ENCODE measurements at regions not wholly inside any gene's neighbourhood (a gene's known extent, or its start where the extent isn't known, plus 50 kb on each side); places are given as distances from the start of the nearest gene placed in this dataset.
"Not testable (repeated sequence)": the region's sequence is repeated elsewhere in the genome, so short reads cannot be mapped to it uniquely, and the experiment has no call there.

DNA sequence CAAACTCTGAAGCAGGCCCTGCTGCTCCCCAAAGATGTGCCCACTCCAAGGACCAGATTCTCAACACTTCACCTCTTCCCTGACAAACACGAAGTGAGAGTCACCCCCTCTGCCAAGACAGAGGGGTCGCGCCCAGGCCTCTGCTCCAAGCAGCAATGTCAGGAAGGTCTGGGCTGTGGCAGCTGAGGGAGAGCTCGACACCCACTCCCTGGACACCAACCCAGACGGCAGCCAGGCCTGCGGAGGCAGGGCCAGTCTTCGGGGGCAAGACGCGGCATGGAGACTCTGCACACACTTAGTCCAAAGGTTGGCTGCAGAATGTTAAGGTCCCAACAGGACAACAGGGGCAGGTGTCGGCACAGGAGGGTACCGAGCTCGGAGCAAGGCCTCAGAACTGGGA lies 144.2 kb downstream of the DLL1 start:
- DNase-seq: no peak

DNA sequence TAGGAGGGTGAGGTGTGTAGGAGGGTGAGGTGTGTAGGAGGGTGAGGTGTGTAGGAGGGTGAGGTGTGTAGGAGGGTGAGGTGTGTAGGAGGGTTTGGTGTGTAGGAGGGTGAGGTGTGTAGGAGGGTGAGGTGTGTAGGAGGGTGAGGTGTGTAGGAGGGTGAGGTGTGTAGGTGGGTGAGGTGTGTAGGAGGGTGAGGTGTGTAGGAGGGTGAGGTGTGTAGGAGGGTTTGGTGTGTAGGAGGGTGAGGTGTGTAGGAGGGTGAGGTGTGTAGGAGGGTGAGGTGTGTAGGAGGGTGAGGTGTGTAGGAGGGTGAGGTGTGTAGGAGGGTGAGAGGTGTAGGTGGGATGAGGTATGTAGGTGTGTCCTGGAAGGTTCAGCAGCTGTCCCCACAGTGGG lies 144.7 kb downstream of the DLL1 start:
- not testable (repeated sequence) for DNase-seq

DNA sequence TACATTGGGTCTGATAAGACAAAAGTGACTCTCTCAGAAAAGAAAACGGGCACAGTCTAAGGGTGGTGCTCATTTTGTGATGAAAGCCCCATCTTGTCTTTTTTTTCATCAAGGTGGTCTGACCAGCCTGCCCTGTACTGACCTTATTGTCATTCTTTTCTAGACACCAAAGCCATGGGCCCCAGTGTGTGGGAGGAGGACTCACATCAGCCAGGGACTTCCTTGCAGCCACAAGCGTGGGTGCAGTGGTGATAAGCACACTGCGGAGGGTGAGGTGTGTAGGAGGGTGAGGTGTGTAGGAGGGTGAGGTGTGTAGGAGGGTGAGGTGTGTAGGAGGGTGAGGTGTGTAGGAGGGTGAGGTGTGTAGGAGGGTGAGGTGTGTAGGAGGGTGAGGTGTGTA lies 145.2 kb downstream of the DLL1 start:
- not testable (repeated sequence) for DNase-seq

DNA sequence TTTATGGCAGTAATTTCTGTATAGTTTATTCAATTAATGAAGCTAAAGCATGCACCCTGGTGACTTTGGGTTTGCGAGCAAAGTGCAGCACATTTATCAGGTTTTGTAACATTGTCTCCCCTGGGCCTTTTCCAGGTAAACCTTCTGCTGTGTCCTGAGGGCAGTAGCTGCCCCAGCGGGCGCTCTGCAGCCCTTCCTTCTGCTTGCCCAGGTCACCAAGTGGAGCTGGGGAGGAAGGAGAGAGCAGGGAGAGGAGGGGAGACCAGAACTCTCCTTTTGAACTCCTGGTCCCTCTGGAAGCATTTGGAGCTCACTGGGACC lies 145.6 kb downstream of the DLL1 start:
- DNase-seq: no peak

DNA sequence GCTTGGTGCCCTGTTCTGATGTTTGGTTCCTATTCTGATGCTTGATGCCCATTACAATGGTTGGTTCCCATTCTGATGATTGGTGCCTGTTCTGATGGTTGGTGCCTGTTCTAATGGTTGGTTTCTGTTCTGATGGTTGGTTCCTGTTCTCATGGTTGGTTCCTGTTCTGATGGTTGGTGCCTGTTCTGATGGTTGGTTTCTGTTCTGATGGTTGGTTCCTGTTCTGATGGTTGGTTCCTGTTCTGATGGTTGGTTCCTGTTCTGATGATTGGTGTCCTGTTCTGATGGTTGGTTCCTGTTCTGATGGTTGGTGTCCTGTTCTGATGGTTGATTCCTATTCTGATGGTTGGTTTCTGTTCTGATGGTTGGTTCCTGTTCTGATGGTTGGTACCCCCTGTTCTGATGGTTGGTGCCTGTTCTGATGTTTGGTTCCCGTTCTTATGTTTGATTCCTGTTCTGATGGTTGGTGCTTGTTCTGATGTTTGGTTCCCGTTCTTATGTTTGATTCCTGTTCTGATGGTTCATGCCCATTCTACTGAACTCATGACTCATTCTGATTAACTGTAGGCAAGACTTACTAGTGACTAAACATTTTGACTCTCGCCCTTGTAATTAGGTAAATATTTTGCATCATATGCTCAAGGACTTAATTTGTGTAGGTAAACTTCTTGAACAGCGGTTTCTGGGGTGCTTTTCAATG lies 146.2 kb downstream of the DLL1 start:
- no peak for DNase-seq

DNA sequence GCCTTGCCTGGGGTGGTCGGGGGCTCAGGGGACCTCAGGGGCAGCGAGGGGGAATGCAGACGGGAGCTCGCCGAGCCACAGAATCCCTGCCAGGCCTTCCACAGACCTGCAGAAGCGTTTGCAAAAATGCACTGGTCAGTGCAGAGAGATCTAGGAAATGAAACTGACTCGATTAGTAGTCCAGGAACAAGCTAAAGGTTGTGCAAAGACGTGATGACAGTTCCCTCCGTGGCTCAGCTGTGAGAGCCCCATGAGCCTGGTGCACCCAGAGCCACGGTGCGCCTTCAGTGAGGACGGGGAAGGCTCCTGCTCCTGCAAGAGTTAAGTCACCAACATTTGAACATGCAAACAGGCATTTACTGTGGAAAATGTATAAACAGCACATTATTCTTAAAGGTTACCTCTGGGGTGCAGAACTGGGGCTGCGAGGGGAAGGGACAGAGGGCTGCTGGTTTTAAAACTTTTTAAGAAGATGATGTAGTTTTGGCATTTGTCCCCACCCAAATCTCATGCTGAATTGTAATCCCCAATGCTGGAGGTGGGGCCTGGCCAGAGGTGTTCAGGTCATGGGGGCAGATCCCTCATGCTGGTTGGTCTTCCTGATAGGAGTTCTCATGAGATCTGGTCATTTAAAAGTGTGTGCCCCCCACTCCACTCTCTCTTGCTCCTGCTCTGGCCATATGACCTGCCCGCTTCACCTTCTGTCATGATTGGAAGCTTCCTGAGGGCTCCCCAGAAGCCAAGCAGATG lies 147.3 kb downstream of the DLL1 start:
- DNase-seq: no peak

DNA sequence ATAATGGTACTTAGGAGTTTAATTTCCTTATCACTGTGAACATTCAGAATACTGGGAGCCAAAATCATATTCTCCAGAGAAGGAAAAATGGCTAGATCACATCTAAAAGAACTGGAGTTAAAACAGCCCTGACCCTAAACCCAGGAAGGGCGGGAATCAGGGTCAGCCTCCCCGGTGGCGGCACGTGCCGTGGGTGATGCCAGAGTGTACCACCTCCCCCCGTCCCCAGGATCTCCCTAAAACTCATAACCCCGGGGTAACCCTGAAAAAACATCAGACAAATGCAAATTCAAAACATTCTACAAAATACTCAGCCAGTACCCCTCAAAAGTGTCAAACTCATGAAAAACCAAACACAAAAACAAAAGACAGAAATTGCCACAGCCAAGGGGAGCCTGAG lies 148.3 kb downstream of the DLL1 start:
- no peak for DNase-seq

DNA sequence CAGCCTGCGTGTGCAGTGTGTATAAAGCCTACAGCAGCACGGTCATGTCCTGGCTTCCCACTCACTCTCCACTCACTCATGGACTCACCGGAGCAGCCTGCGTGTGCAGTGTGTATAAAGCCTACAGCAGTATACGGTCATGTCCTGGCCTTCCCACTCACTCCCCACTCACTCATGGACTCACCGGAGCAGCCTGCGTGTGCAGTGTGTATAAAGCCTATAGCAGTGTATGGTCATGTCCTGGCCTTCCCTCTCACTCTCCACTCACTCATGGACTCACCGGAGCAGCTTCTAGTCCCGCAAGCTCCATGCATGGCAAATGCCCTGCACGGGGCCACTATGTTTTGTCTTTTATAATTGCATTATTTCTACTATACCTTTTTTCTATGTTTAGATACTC lies 149.8 kb downstream of the DLL1 start:
- not testable (repeated sequence) for DNase-seq

DNA sequence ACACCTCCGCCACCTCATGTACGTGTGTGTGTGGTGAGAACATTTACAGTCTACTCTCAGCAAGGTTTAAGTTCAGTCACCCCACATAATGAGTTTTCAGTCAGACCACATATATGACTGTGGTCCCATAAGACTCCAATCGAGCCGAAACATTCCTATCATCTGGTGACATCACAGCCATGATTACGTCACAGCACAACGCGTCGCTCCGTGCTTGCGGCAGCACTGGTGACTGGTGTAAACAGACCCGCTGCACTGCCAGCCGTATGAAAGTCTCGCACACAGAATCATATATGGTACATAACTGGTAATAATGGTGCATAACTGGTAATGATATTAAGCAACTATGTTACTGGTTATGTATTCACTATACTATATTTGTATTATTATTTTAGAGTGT lies 150.7 kb downstream of the DLL1 start:
- DNase-seq: no peak

DNA sequence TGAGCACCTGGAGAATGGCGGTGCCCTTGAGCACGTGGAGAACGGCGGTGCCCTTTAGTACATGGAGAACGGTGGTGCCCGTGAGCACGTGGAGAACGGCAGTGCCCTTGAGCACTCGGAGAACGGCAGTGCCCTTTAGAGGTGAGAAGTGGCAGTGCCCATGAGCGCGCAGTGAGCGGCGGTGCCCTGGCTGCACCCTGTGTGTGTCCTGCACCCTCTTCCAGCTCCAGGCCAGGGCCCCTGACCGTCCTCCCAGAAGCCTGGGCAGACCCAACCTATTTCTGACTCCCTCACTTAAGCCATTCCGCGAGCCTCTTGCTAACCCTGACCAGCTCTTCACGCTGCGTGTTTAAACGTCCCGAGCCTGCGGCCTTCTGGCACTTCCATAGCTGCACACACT lies 151.3 kb downstream of the DLL1 start:
- DNase-seq: no peak

DNA sequence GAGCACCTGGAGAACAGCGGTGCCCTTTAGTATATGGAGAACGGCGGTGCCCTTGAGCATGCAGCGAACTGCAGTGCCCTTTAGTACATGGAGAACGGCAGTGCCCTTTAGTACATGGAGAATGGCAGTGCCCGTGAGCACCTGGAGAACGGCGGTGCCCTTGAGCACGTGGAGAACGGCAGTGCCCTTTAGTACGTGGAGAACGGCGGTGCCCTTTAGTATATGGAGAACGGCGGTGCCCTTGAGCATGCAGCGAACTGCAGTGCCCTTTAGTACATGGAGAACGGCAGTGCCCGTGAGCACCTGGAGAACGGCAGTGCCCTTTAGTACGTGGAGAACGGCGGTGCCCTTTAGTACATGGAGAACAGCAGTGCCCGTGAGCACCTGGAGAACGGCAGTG lies 151.8 kb downstream of the DLL1 start:
- not testable (repeated sequence) for DNase-seq

DNA sequence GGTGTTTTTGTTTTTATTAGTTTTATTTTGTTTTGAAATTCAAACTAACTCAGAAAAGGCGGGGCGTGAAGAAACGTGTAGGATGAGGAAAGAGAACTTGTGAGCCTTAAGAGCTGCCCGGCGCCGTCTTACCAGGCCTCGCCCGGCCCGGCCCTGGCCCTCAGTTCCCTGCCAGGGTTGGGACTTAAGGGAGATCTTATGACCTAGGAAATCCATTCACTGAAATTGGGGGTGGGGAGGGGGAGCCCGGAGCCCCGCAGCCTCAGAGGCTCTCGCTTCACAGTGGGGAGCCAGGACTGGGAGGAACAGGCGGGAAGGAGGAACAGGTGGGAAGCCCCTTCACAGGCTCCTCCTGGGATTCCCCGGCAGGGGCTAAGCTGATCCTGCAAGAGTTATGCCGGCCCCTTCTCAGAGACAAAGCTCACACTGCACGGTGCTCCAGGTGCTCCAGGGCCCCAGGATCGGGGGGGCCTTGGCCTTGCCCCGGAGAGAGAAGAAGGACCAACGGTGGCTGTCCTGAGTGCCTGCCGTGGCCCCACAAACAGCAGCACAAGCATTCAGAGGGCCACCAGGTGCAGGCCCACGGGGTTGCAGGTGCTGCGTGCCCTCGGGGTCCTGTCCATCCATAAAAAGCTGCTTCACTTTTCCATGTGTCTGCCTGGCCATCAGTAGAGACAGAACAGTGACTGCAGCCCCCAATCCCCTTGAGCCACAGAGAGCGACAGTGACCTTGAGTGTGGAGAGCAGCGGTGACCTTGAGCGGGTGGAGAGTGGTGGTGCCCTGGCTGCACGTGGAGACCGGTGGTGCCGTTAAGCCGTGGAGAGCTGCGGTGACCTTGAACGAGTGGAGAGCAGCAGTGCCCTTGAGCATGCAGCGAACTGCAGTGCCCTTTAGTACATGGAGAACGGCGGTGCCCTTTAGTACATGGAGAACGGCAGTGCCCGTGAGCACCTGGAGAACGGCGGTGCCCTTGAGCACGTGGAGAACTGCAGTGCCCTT lies 152.7 kb downstream of the DLL1 start:
- no peak for DNase-seq

DNA sequence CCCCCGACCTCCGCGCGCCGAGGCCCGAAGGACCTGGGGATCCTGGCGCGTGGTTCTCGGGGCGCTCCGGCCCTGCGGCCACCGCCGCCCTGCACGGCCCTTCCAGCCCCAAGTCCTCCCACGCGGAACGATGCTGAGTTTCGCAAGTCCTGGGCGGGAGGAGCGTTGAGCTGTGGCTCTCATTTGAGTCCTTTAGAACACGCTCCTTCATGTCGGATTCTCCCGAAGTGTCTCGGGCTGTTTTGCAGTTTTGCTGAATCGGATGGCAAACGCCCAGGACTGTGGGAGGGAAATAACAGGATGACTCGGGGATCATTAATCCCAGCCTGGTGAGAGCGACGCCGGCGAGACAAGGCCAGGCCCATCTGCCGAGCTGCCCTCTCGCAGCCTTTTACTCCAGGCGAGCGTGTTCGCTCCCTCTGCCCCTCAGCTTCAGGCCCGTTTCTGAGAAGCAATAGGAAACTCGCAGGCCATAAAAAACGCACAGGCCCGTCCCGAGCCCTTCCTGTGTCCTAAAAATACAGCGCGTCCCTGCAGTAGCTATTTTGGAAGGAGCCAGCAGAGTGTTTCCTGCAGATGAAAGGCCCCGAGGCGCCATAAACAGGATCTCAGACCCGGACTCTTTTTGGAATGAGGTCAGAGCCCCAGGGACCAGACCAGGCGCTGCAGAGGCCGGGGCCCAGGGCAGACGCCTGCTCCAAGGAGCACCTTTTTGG lies 153.5 kb downstream of the DLL1 start:
- DNase-seq: no peak

DNA sequence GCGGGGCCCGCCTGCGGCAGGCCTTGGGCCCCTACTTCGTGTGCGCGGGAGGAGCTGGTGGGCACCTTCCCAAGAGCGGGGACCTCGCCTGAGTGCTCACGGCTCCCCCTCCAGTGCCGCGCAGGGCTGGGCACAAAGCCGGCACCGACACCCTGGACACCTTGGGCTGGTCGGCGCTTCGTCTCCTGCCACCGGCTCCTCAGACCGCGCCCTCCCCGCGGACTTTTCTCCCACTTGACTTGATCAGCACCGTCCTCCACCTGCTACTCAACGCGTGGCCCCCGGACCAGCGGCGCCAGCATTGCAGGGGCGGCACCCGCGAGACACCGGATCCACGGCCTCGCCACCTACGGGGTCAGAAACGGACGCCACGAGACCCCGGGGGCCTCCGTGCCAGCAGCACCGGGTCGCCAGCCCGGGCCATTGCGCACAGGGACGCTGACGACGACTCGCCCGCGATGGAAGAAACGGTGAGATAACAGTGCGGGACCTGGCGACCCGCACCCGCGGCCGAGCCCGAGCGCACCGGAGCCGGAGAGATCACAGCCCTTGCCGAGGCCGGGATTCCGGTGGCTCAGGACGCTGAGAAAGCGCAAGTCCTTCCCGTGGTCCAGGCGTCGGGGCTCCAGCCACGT lies 154.2 kb downstream of the DLL1 start:
- no peak for DNase-seq

DNA sequence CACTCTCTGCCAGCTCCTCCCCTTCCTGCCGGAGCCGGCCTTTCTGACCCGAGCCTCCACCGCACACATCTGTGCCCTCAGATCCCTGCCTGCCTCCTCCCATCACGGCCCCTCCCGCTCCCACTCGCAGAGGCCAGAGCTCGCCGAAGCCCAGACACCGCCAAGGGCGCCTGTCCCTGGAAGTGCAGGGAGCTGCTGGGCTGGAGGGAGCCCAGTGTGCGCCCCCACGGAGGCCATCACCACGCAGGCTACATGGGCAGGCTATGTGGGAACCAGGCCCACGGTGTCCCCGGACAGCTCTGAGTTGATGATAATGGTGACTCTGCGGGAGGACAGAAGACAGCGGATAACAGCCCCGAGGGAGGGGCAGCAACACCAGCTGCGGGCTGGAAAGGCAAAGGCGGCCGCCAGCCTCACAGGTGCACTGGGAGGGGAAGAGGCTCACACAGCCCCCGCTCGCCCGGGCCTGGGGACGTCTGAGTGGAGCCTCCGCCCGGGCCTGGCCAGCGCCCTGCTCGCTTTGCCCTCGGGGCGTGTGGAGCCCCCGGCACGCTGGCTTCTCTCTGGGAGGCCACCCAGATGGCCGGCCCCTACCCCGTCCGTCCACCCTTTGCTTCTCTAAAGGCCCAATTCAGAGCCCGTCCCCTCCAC lies 154.9 kb downstream of the DLL1 start:
- DNase-seq: no peak

DNA sequence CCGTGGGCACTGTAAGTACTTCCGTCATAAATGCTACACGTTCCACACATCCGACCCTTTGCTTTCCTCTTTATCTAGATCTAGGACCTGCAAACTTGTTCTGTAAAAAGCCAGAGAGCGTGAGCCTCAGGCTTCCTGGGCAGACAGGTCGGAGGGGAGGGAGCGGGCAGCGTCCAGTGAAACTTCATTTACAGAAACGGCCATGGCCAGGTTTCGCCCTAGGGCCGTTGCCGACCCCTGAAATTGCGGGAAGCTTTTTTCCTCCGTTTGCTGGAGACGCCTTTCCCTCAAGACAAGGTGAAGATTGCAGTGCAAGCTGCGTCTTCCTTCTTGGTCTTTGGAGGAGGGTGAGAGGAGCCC lies 155.4 kb downstream of the DLL1 start:
- no peak for DNase-seq

DNA sequence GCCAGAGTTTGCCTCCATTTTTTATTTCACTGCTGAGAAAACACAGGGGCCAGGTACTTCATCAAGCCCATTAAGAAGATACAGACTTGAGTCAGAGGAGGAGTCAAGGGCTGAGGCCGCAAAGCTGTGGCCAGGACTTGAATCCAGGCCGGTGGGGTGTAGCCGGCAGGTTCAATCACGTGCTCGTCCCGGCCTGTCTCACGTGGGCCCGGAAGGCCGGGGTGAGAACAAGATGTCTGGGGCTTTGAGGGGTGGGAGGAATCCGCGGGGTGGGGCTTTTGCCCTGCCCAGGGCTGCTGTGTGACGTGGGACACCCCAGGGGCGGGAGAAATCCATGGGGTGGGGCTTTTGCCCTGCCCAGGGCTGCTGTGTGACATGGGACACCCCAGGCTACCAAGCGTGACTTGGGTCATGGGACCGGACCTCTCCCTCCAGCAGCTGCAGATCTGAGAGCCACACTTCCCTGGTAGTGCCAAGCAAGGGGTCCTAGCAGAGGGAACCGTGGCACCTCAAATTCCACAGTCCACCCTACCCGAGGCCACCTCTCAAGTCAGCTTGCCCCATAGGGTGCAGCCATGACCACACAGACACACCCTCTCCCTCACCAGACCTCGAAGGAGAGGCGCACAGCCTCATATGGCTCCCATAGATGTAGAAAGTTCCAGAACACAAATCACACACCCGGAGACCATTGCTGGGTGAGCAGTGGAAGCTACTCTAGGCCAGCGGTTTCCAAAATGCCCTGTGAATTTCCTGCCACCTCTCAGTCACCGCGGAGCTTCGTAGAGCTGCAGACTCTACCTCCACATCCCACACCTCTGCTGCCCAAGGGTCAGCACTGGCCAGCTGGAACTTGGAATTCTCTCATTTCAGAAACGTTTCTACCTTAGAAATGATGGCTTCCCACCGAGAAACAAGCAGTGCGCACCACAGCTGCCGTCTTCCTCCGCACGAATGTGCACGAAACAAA lies 156.1 kb downstream of the DLL1 start:
- no peak for DNase-seq

DNA sequence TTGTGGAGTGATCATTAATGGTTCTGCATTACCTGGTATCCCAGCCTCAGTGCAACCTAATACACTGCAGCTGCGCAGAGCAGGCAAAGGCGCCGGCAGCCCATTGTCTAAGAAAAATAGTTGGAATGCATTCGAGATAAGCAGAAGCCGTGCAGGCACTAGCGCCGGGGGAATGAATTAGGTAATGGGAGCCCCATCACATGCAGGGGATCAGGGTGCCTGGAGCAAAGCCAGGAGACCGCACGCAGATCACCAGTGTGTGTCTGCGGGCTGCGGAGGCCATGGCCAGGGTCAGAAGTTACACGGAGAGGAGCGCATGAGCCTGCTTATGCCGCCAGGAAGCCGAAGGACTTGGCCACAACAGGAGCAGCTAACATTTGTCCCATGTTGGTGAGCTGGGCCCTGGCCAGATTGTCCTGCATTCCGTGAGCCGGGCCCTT lies 156.8 kb downstream of the DLL1 start:
- DNase-seq: no peak

DNA sequence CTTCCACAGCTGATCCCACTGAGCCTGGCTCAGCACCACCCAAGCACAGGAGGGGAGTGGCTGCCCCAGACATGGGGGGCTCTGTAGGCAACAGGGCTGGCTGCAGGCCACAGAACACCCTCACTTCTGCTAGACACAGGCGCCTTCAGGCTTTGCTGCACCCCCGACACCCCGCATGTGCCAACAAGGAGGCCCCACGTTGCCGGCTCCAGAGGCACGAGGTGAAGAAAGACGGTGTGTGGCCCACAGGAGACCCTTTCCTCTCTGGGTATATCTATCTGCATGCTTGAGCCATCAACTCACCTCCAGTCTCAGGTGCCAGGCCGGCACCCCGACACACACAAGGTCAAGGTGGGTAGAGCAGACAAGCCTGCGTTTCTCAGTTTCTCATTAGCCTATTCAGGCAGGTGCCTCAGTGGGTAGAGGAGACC lies 158.3 kb downstream of the DLL1 start:
- DNase-seq: no peak

DNA sequence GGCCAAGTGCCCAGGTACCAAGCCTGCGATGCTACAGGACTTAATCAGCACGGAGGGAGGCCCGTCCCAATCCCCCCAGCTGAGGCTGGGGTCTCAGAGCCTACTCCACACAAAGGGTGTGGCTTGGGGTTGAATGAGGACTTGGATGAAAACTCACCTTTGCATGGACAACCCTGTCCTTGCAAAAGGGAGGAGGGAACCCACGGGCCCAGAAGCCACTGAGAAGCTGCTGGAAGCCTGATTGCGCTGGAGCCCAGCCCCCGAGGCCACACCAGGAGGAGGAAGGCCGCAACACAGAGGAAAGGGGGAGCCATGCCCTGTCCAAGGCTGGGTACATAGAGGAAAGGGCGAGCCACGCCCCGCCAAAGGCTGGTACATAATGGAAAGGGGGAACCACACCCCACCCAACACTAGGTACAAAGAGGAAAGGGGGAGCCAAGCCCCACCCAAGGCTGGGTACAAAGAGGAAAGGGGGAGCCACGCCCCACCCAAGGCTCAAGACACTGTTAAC lies 158.8 kb downstream of the DLL1 start:
- no peak for DNase-seq

All from stimulated activated naive CD4-positive, alpha-beta T cell (primary cell).